ENCODE measurements at regions not wholly inside any gene's neighbourhood (a gene's known extent, or its start where the extent isn't known, plus 50 kb on each side); places are given as distances from the start of the nearest gene placed in this dataset.
"Not testable (repeated sequence)": the region's sequence is repeated elsewhere in the genome, so short reads cannot be mapped to it uniquely, and the experiment has no call there.

GRCh38 chr7:81831883-81832282, 62.0 kb upstream of the HGF start:
- DNase-seq = no peak

GRCh38 chr7:81829511-81829910, 59.7 kb upstream of the HGF start:
- not testable (repeated sequence) for DNase-seq

GRCh38 chr7:81822811-81823210, 53.0 kb upstream of the HGF start:
- DNase-seq = no peak

DNA sequence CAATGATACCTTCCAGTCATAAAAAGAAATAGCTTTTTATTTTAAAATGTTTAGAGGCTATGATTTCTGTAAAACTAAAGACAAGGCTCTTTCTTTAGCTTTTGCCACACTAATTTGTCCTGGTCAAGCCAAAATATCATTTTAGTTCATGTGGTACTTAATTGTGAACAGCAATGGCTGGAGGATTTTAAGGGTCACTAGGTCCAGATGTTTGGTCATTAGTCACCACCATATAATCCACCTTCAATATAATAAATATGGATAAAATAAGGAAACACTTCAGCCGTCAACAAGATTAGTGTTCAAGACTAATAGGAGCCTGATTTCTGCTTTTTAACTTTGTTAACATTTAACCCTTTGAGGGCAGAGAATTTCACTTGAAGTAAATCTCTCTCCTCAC, 50.0 kb upstream of the HGF start:
- DNase-seq = no peak
